ENCODE measurements at regions not wholly inside any gene's neighbourhood (a gene's known extent, or its start where the extent isn't known, plus 50 kb on each side); places are given as distances from the start of the nearest gene placed in this dataset.

DNA sequence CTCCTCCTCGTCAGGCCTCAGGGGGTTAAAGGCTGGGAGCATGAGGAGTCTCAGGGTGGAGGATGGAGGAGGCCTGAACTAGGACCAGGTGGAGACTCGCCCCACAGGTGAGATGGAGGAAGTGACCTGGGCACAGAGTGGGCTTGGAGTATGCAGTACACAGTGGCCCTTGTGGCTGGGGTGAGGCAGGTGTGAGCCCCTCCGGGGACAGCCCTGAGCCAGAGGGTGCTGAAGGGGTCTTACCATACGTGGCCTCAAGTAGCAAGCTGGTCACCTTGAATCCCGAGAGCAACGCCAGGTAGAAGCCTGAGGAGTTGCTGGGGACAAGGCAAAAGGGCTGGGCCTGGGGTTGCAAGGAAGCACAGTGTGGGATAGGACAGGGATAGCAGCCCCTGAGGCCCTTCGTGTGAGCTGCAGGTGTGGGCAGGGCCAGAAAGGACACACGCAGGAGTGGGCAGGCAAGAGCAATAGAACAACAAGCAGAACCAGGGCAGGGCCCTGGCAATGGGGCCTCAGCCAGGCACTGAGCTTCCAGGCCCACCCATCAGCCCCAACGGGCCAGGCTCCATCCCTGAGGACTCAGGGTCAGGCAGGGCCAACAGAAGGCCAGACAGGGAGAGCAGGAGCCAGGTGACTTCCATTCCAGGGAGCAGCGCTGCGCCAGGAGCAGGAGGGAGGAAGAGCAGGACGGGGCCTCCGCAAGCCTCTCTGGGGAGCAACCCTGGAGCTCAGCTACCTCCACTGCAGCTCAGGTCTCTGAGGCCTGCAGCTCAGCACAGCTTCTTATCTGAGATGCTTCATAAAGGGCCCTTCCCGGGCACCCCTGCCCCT lies 64.2 kb upstream of the TNRC6C start:
- Histone ChIP-seq H3K4me2 (ENCODE audit: low read length) (no peak overlapping the region), H3K27me3 (ENCODE audit: low read depth, low read length) (peaks cover 31% of the 10 kb centered on the region), H3K36me3 (replicated peaks; ENCODE audit: low read depth, low read length) (no peaks in the 10 kb centered on the region), H3K9me3 (ENCODE audit: insufficient read depth, low read length) (no peaks in the 10 kb centered on the region), H2AFZ (ENCODE audit: low read depth, low read length) (no peak overlapping the region), H3K27ac (ENCODE audit: low read length) (no peak overlapping the region), H3K4me1 (ENCODE audit: low read length) (no peaks in the 10 kb centered on the region), H4K20me1 (ENCODE audit: insufficient read depth, low read length) (no peaks in the 10 kb centered on the region), H3K4me3 (ENCODE audit: low read length) (no peak overlapping the region), H3K79me2 (ENCODE audit: low read length) (no peaks in the 10 kb centered on the region), H3K9ac (ENCODE audit: low read length) (no peak overlapping the region)
- TF ChIP-seq EZH2phosphoT487 (IDR thresholded peaks at IDR 0.05; ENCODE audit: low read depth) (no peak), CTCF (IDR thresholded peaks at IDR 0.05; ENCODE audit: low read depth, low read length) (no peak)

DNA sequence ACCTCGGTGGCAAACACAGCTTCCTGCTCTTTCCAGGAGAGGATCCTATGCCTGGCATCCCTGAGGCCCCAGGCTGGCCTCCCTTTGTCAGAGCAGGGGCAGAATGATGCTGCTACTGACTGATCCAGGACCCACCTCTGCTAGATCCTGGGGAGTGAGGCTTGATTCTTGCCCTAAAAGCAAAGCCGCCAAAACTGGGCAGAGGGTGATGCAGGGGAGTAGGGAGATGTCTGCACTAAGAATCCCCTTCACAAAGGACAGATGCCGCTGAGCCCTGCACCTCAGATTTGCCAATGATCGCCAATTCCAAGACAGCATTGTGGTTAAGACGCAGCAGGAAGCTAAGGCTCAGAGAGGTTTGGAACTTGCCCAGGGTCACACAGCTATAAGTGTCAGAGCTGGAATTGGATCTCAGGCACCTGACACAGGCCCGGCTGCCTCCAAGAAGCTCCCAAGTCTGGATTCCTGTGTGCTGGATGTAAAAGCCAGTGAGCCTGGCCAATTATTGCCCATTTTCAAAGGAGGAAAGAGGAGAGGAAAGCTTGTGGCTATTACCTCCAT lies 60.7 kb upstream of the TNRC6C start:
- no peaks in the 10 kb centered on the region for H3K9me3 ChIP-seq (ENCODE audit: insufficient read depth, low read length)
- no peaks in the 10 kb centered on the region for H3K36me3 ChIP-seq (replicated peaks; ENCODE audit: low read depth, low read length)
- H3K4me3 ChIP-seq (ENCODE audit: low read length) = no peak overlapping the region
- no peak overlapping the region for H3K27ac ChIP-seq (ENCODE audit: low read length)
- no peaks in the 10 kb centered on the region for H3K79me2 ChIP-seq (ENCODE audit: low read length)
- peaks cover 24% of the 10 kb centered on the region for H3K27me3 ChIP-seq (ENCODE audit: low read depth, low read length)
- no peak overlapping the region for H3K4me2 ChIP-seq (ENCODE audit: low read length)
- H4K20me1 ChIP-seq (ENCODE audit: insufficient read depth, low read length) = no peaks in the 10 kb centered on the region
- no peak overlapping the region for H3K9ac ChIP-seq (ENCODE audit: low read length)
- TF ChIP-seq EZH2phosphoT487 (IDR thresholded peaks at IDR 0.05; ENCODE audit: low read depth) = no peak
- TF ChIP-seq CTCF (IDR thresholded peaks at IDR 0.05; ENCODE audit: low read depth, low read length) = no peak
- H3K4me1 ChIP-seq (ENCODE audit: low read length) = no peaks in the 10 kb centered on the region
- H2AFZ ChIP-seq (ENCODE audit: low read depth, low read length) = no peak overlapping the region

- Histone ChIP-seq H3K79me2 (ENCODE audit: low read length) (no peaks in the 10 kb centered on the region), H3K27ac (ENCODE audit: low read length) (no peak overlapping the region), H4K20me1 (ENCODE audit: insufficient read depth, low read length) (no peaks in the 10 kb centered on the region), H3K9me3 (ENCODE audit: insufficient read depth, low read length) (no peaks in the 10 kb centered on the region), H3K27me3 (ENCODE audit: low read depth, low read length) (peaks cover 28% of the 10 kb centered on the region), H3K4me3 (ENCODE audit: low read length) (no peak overlapping the region), H3K36me3 (replicated peaks; ENCODE audit: low read depth, low read length) (no peaks in the 10 kb centered on the region), H2AFZ (ENCODE audit: low read depth, low read length) (no peak overlapping the region), H3K9ac (ENCODE audit: low read length) (no peak overlapping the region), H3K4me2 (ENCODE audit: low read length) (no peak overlapping the region), H3K4me1 (ENCODE audit: low read length) (no peaks in the 10 kb centered on the region)
- no peak for TF ChIP-seq EZH2phosphoT487 (IDR thresholded peaks at IDR 0.05; ENCODE audit: low read depth)
- no peak for TF ChIP-seq CTCF (IDR thresholded peaks at IDR 0.05; ENCODE audit: low read depth, low read length)
Observed at GRCh38 chr17:77898521-77899434, 59.7 kb upstream of the TNRC6C start.

DNA sequence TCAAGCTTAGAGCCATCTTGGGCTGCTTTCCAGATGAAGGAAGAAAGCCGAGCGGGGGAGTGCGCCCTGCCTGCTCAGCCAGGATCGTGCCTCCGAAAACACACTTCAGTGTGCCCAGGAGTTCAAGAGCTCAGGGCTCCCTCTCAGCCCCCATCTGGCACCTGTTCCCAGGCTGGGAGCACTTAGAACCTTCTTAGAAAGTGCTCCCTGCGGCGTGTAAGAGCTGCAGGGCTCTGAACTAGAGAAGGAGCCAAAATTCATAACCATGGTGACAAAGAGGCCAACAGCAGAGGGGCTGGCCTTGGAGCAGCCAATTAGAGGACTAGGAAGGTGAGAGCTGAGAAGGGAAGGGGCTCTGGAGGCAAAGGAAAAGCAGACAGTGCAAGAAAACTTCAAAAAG lies 59.0 kb upstream of the TNRC6C start:
- no peak overlapping the region for H3K4me2 ChIP-seq (ENCODE audit: low read length)
- H3K79me2 ChIP-seq (ENCODE audit: low read length) = no peaks in the 10 kb centered on the region
- no peaks in the 10 kb centered on the region for H3K36me3 ChIP-seq (replicated peaks; ENCODE audit: low read depth, low read length)
- no peak overlapping the region for H3K27ac ChIP-seq (ENCODE audit: low read length)
- H4K20me1 ChIP-seq (ENCODE audit: insufficient read depth, low read length) = no peaks in the 10 kb centered on the region
- no peak overlapping the region for H3K4me3 ChIP-seq (ENCODE audit: low read length)
- H3K27me3 ChIP-seq (ENCODE audit: low read depth, low read length) = peaks cover 29% of the 10 kb centered on the region
- H3K4me1 ChIP-seq (ENCODE audit: low read length) = no peaks in the 10 kb centered on the region
- no peaks in the 10 kb centered on the region for H3K9me3 ChIP-seq (ENCODE audit: insufficient read depth, low read length)
- no peak overlapping the region for H2AFZ ChIP-seq (ENCODE audit: low read depth, low read length)
- TF ChIP-seq EZH2phosphoT487 (IDR thresholded peaks at IDR 0.05; ENCODE audit: low read depth) (no peak), CTCF (IDR thresholded peaks at IDR 0.05; ENCODE audit: low read depth, low read length) (no peak)
- H3K9ac ChIP-seq (ENCODE audit: low read length) = no peak overlapping the region

All from OCI-LY3 (cell line).